HepG2 (cell line): ENCODE measurements at regions not wholly inside any gene's neighbourhood (a gene's known extent, or its start where the extent isn't known, plus 50 kb on each side); places are given as distances from the start of the nearest gene placed in this dataset.

Experiments used
- ATAC-seq: fragments of 200-7000 bp; cut with Tn5 transposase; 3 replicates; pipeline ENCODE4 v1.9.1; 2020; ENCODE audit warnings: mild to moderate bottlenecking, moderate library complexity
- BruUV-seq: library from RNA; stranded (reverse); fragments of 400-500 nt; replicated peaks from 2 replicates; lab custom pipeline; 2021; lab: Mats Ljungman, UMichigan
- CTCF ChIA-PET: fragments of 300-600 bp; formaldehyde crosslinking; extraction: SDS; loops from one replicate; lab custom pipeline; 2021; ENCODE audit warnings: low total read pairs, inconsistent platforms, low intra/inter-chr PET ratio; lab: Yijun Ruan, JAX
- POLR2A ChIA-PET: fragments of 350-600 bp; sonication (Branson Sonifier 250); formaldehyde crosslinking; loops from one replicate; lab custom pipeline; 2020; ENCODE audit warnings: antibody characterized with exemption, inconsistent platforms; lab: Yijun Ruan, JAX
- DNase-seq: peaks from one replicate; pipeline ENCODE4 v3.0.0-alpha.2; 2015; ENCODE audit warnings: low spot score
- FAIRE-seq: peaks from 3 replicates; lab custom pipeline; 2011; peaks lifted over from hg19 to GRCh38; lab: Jason Lieb, UNC
- H2AFZ ChIP-seq: one replicate; pipeline ENCODE4 v1.6.1; 2011; ENCODE audit warnings: low read length, inconsistent platforms
- H3K27ac ChIP-seq: fragments of 300-600 bp; 3 replicates; pipeline ENCODE4 v1.8.0; 2011; ENCODE audit warnings: mixed run types, mild to moderate bottlenecking, mixed read lengths, low read length, inconsistent platforms; ENCODE audit not compliant: insufficient read depth; ENCODE audit errors: extremely low read length
- H3K27me3 ChIP-seq, 2 experiments: fragments of 200-600 bp in 1 of 2; 2 replicates in 1 of 2; 3 replicates in 1 of 2; pipeline versions ENCODE4 v1.6.0 to v1.8.0; 2011; ENCODE audit warnings: low read length in 2 of 2, mild to moderate bottlenecking in 2 of 2, moderate library complexity in 2 of 2, inconsistent platforms in 1 of 2; ENCODE audit not compliant: insufficient read depth in 2 of 2, control insufficient read depth in 1 of 2
- H3K36me3 ChIP-seq, 2 experiments: fragments of 200-600 bp in 1 of 2; replicated peaks in 1 of 2; 2 replicates in 1 of 2; 3 replicates in 1 of 2; pipeline versions ENCODE4 v1.5.1 to v1.8.0; 2011; ENCODE audit warnings: low read length in 2 of 2, inconsistent platforms in 1 of 2; ENCODE audit not compliant: insufficient read depth in 2 of 2, control insufficient read depth in 1 of 2
- H3K4me1 ChIP-seq: 2 replicates; pipeline ENCODE4 v1.5.1; 2012; ENCODE audit warnings: low read length, inconsistent platforms; ENCODE audit not compliant: insufficient read depth
- H3K4me2 ChIP-seq: 2 replicates; pipeline ENCODE4 v1.6.0; 2011; ENCODE audit warnings: low read depth, low read length, inconsistent platforms
- H3K4me3 ChIP-seq, 3 experiments: fragments of 200-600 bp in 1 of 3; sonication (generic), shearing (Covaris generic) in 1 of 3; replicated peaks in 1 of 3; 2 replicates each; pipeline ENCODE4 v1.5.1; 2011 to 2016; ENCODE audit warnings: low read length in 3 of 3, inconsistent platforms in 2 of 3, low read depth in 2 of 3, mild to moderate bottlenecking in 2 of 3, control low read depth in 1 of 3, mixed read lengths in 1 of 3; ENCODE audit not compliant: insufficient read depth in 1 of 3
- H3K79me2 ChIP-seq: one replicate; pipeline ENCODE4 v1.6.1; 2011; ENCODE audit warnings: low read length, inconsistent platforms; ENCODE audit not compliant: insufficient read depth
- H3K9ac ChIP-seq: 2 replicates; pipeline ENCODE4 v1.6.0; 2011; ENCODE audit warnings: mild to moderate bottlenecking, low read depth, low read length, inconsistent platforms; ENCODE audit not compliant: insufficient read depth
- H3K9me3 ChIP-seq: 2 replicates; pipeline ENCODE4 v1.5.1; 2012; ENCODE audit warnings: mild to moderate bottlenecking, low read length
- H4K20me1 ChIP-seq: 2 replicates; pipeline ENCODE4 v1.6.0; 2011; ENCODE audit warnings: inconsistent platforms, mild to moderate bottlenecking, low read length, moderate library complexity; ENCODE audit not compliant: insufficient read depth
- DR1 ChIP-seq: sonication (generic); formaldehyde crosslinking; IDR thresholded peaks from 2 replicates; pipeline ENCODE4 v1.8.0; 2021; ENCODE audit warnings: mild to moderate bottlenecking, missing genetic modification reagents, inconsistent platforms
- POLR2G ChIP-seq: fragments of 200-400 bp; formaldehyde crosslinking; IDR thresholded peaks from 2 replicates; pipeline ENCODE4 v1.6.1; 2018; ENCODE audit warnings: mild to moderate bottlenecking, low read depth, low read length, moderate library complexity
- RBFOX2 ChIP-seq: fragments of 200-400 bp; formaldehyde crosslinking; IDR thresholded peaks from 2 replicates; pipeline ENCODE4 v1.6.1; 2017; ENCODE audit warnings: low read depth, mild to moderate bottlenecking, low read length
- SKI ChIP-seq: fragments of 450-650 bp; IDR thresholded peaks from one replicate; pipeline ENCODE4 v1.6.1; 2018; ENCODE audit warnings: mild to moderate bottlenecking; ENCODE audit not compliant: partially characterized antibody
- SP140L ChIP-seq: sonication (generic); formaldehyde crosslinking; IDR thresholded peaks from 2 replicates; pipeline ENCODE4 v1.4.0; 2020; ENCODE audit warnings: missing genetic modification reagents, borderline replicate concordance
- YEATS2 ChIP-seq: sonication (generic); formaldehyde crosslinking; IDR thresholded peaks from 2 replicates; pipeline ENCODE4 v1.4.0; 2020; ENCODE audit warnings: missing genetic modification reagents, borderline replicate concordance
- ZIK1 ChIP-seq: sonication (generic); formaldehyde crosslinking; IDR thresholded peaks from 2 replicates; pipeline ENCODE4 v1.5.0; 2020; ENCODE audit warnings: mild to moderate bottlenecking, low read depth, missing genetic modification reagents, borderline replicate concordance
- ZNF691 ChIP-seq: sonication (generic); formaldehyde crosslinking; IDR thresholded peaks from 2 replicates; pipeline ENCODE4 v1.4.0; 2020; ENCODE audit warnings: missing genetic modification reagents, low read depth, mild to moderate bottlenecking, borderline replicate concordance
- ZNF782 ChIP-seq: sonication (generic); formaldehyde crosslinking; IDR thresholded peaks from 2 replicates; pipeline ENCODE4 v1.4.0; 2020; ENCODE audit warnings: missing genetic modification reagents, mild to moderate bottlenecking, borderline replicate concordance
- ZSCAN31 ChIP-seq: sonication (generic); formaldehyde crosslinking; IDR thresholded peaks from 2 replicates; pipeline ENCODE4 v1.5.0; 2020; ENCODE audit warnings: low read depth, mild to moderate bottlenecking, missing genetic modification reagents
- WGBS: methylation state at CpG from one replicate; pipeline ENCODE4 v1.1.6; 2017; ENCODE audit warnings: low lambda C conversion rate; 5-methylcytosine and 5-hydroxymethylcytosine counted together
- in situ Hi-C: cut with HindIII; loops from 2 replicates; pipeline ENCODE4 v1.10.0; 2017; ENCODE audit warnings: low pct_unique_long_range_greater_than_20kb; ENCODE audit not compliant: extremely low pct_ligation_motif_present
- intact Hi-C: fragments of 100-400 bp; cut with micrococcal nuclease; formaldehyde crosslinking; loops from one replicate; pipeline ENCODE4 v1.10.0; 2022; ENCODE audit not compliant: unreplicated experiment
- TF ChIP-seq, protein P1 (sequence below): sonication (generic); formaldehyde crosslinking; IDR thresholded peaks from 2 replicates; pipeline ENCODE4 v1.4.0; 2020; ENCODE audit warnings: missing genetic modification reagents
- TF ChIP-seq, protein P2 (sequence below): sonication (generic); formaldehyde crosslinking; IDR thresholded peaks from 2 replicates; pipeline ENCODE4 v1.5.0; 2020; ENCODE audit warnings: missing genetic modification reagents

- TF ChIP-seq ZNF691 (CRISPR knock-in tag): no peak
- TF ChIP-seq, protein P1, sequence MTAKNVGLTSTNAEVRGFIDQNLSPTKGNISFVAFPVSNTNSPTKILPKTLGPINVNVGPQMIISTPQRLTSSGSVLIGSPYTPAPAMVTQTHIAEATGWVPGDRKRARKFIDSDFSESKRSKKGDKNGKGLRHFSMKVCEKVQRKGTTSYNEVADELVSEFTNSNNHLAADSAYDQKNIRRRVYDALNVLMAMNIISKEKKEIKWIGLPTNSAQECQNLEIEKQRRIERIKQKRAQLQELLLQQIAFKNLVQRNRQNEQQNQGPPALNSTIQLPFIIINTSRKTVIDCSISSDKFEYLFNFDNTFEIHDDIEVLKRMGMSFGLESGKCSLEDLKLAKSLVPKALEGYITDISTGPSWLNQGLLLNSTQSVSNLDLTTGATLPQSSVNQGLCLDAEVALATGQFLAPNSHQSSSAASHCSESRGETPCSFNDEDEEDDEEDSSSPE: no peak
- TF ChIP-seq SKI: no peak
- TF ChIP-seq POLR2G: no peak
- no peak for TF ChIP-seq DR1 (CRISPR knock-in tag)
- no peak for TF ChIP-seq RBFOX2
- TF ChIP-seq ZSCAN31 (CRISPR knock-in tag): no peak
Observed at GRCh38 chr2:146027156-146027555, 1507.2 kb upstream of the ZEB2 start (continued).

- POLR2A ChIA-PET: no interaction called here
- in situ Hi-C loops: no loop called here
- BruUV-seq: no TSS peak
Observed at GRCh38 chr2:146025519-146025918, 1505.6 kb upstream of the ZEB2 start.

More at GRCh38 chr2:146025519-146025918, 1505.6 kb upstream of the ZEB2 start:
- H3K9me3 ChIP-seq: no peaks in the 10 kb centered on the region
- intact Hi-C loops: no loop called here
- no peaks in the 10 kb centered on the region for H3K27me3 ChIP-seq
- no peak for TF ChIP-seq ZNF782 (CRISPR knock-in tag)
- TF ChIP-seq SP140L: no peak
- TF ChIP-seq, protein P2, sequence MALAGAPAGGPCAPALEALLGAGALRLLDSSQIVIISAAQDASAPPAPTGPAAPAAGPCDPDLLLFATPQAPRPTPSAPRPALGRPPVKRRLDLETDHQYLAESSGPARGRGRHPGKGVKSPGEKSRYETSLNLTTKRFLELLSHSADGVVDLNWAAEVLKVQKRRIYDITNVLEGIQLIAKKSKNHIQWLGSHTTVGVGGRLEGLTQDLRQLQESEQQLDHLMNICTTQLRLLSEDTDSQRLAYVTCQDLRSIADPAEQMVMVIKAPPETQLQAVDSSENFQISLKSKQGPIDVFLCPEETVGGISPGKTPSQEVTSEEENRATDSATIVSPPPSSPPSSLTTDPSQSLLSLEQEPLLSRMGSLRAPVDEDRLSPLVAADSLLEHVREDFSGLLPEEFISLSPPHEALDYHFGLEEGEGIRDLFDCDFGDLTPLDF (CRISPR knock-in tag): no peak
- no peak for TF ChIP-seq YEATS2 (CRISPR knock-in tag)
- TF ChIP-seq ZIK1: no peak
- H3K4me3 ChIP-seq: no peak overlapping the region
- H3K9ac ChIP-seq: no peak overlapping the region
- H3K27ac ChIP-seq: no peak overlapping the region
- H3K36me3 ChIP-seq: no peaks in the 10 kb centered on the region
- FAIRE-seq (no peak), DNase-seq (no peak), ATAC-seq (no peak)
- H3K79me2 ChIP-seq: no peaks in the 10 kb centered on the region
- H4K20me1 ChIP-seq: no peaks in the 10 kb centered on the region
- no peaks in the 10 kb centered on the region for H3K4me1 ChIP-seq
- WGBS: 17% methylated on average over 1 of the region's 1 CpG
- H2AFZ ChIP-seq: no peak overlapping the region
- H3K4me2 ChIP-seq: no peak overlapping the region
- CTCF ChIA-PET: no interaction called here
